SK-N-SH (cell line): ENCODE measurements at regions not wholly inside any gene's neighbourhood (a gene's known extent, or its start where the extent isn't known, plus 50 kb on each side); places are given as distances from the start of the nearest gene placed in this dataset.

Experiments
- CTCF ChIA-PET: fragments of 300-600, 350-600 bp; formaldehyde crosslinking; extraction: SDS; loops from one replicate; lab custom pipeline; 2021; lab: Yijun Ruan, JAX
- POLR2A ChIA-PET: fragments of 350-600 bp; sonication (Branson Sonifier 250); formaldehyde crosslinking; extraction: SDS; loops from one replicate; lab custom pipeline; 2020; ENCODE audit warnings: antibody characterized with exemption, inconsistent platforms; lab: Yijun Ruan, JAX
- DNase-seq: peaks from one replicate; pipeline ENCODE4 v3.0.0; 2012
- H2AFZ ChIP-seq: fragments of 200-600 bp; sonication (generic); 2 replicates; pipeline ENCODE4 v1.8.1; 2016; ENCODE audit warnings: antibody characterized with exemption, mild to moderate bottlenecking, low read depth
- H3F3A ChIP-seq: fragments of 200-600 bp; sonication (generic); replicated peaks from 2 replicates; pipeline ENCODE3; 2016; ENCODE audit warnings: antibody characterized with exemption, mild to moderate bottlenecking; ENCODE audit not compliant: insufficient read depth
- H3K27ac ChIP-seq, 2 experiments: fragments of 200-500 bp in 1 of 2; fragments of 200-600 bp in 1 of 2; sonication (Bioruptor generic) in 1 of 2; sonication (generic), shearing (Covaris generic) in 1 of 2; 2 replicates each; pipeline versions ENCODE4 v1.5.1 to v1.6.1; 2014 to 2016; ENCODE audit warnings: low read depth in 2 of 2, inconsistent platforms in 1 of 2, low read length in 1 of 2, mild to moderate bottlenecking in 1 of 2, mixed read lengths in 1 of 2
- H3K27me3 ChIP-seq: fragments of 200-600 bp; sonication (generic), shearing (Covaris generic); 2 replicates; pipeline ENCODE4 v1.6.1; 2016; ENCODE audit warnings: mixed run types; ENCODE audit not compliant: insufficient read depth
- H3K36me3 ChIP-seq, 2 experiments: fragments of 200-500 bp in 1 of 2; fragments of 200-600 bp in 1 of 2; sonication (Bioruptor generic) in 1 of 2; sonication (generic) in 1 of 2; replicated peaks in 1 of 2; 2 replicates each; pipeline versions ENCODE3 to v1.5.1; 2014 to 2016; ENCODE audit warnings: low read length in 1 of 2, mild to moderate bottlenecking in 1 of 2; ENCODE audit not compliant: insufficient read depth in 2 of 2, control insufficient read depth in 1 of 2
- H3K4me1 ChIP-seq, 2 experiments: fragments of 200-500 bp in 1 of 2; fragments of 200-600 bp in 1 of 2; sonication (Bioruptor generic) in 1 of 2; sonication (generic), shearing (Covaris generic) in 1 of 2; 2 replicates each; pipeline versions ENCODE4 v1.5.1 to v1.6.1; 2014 to 2016; ENCODE audit warnings: low read depth in 1 of 2, low read length in 1 of 2, mixed run types in 1 of 2; ENCODE audit not compliant: insufficient read depth in 2 of 2, control insufficient read depth in 1 of 2
- H3K4me2 ChIP-seq: fragments of 200-600 bp; sonication (generic), shearing (Covaris generic); 2 replicates; pipeline ENCODE4 v1.6.1; 2017; ENCODE audit warnings: mixed run types
- H3K4me3 ChIP-seq, 2 experiments: fragments of 200-500 bp in 1 of 2; fragments of 200-600 bp in 1 of 2; sonication (Bioruptor generic) in 1 of 2; sonication (generic), shearing (Covaris generic) in 1 of 2; 2 replicates each; pipeline versions ENCODE4 v1.5.1 to v1.8.1; 2014 to 2016; ENCODE audit warnings: low read depth in 2 of 2, inconsistent platforms in 1 of 2, low read length in 1 of 2, mild to moderate bottlenecking in 1 of 2, mixed read lengths in 1 of 2, moderate library complexity in 1 of 2
- H3K79me2 ChIP-seq: fragments of 200-600 bp; sonication (generic); 2 replicates; pipeline ENCODE4 v1.8.1; 2017; ENCODE audit warnings: mild to moderate bottlenecking; ENCODE audit not compliant: insufficient read depth
- H3K9ac ChIP-seq: fragments of 200-600 bp; sonication (generic); 2 replicates; pipeline ENCODE4 v1.6.1; 2017; ENCODE audit warnings: mixed run types
- H3K9me2 ChIP-seq: fragments of 200-600 bp; sonication (generic); 2 replicates; pipeline ENCODE4 v1.6.1; 2017; ENCODE audit warnings: mixed run types
- H3K9me3 ChIP-seq: fragments of 200-600 bp; sonication (generic); 2 replicates; pipeline ENCODE4 v1.6.1; 2017; ENCODE audit warnings: mixed run types, mild to moderate bottlenecking, moderate library complexity
- H4K20me1 ChIP-seq: fragments of 200-600 bp; sonication (generic); 2 replicates; pipeline ENCODE4 v1.6.1; 2017; ENCODE audit warnings: mild to moderate bottlenecking, mixed run types; ENCODE audit not compliant: insufficient read depth
- EP300 ChIP-seq, 2 experiments: IDR thresholded peaks; 2 replicates each; pipeline versions ENCODE4 v1.4.0 to v1.6.1; 2012; ENCODE audit warnings: borderline replicate concordance in 1 of 2, low read depth in 1 of 2, low read length in 1 of 2
- EZH2phosphoT487 ChIP-seq: fragments of 200-600 bp; sonication (generic); IDR thresholded peaks from 2 replicates; pipeline ENCODE4 v1.6.1; 2017; ENCODE audit warnings: low read depth, mixed run types, mild to moderate bottlenecking, antibody characterized with exemption, moderate library complexity, borderline replicate concordance
- FOSL2 ChIP-seq: IDR thresholded peaks from 2 replicates; pipeline ENCODE4 v1.4.0; 2012; ENCODE audit warnings: low read depth, mild to moderate bottlenecking, moderate library complexity, borderline replicate concordance
- FOXJ3 ChIP-seq: sonication (generic); formaldehyde crosslinking; IDR thresholded peaks from 2 replicates; pipeline ENCODE4 v1.5.1; 2020; ENCODE audit warnings: mild to moderate bottlenecking, missing genetic modification reagents
- FOXM1 ChIP-seq: IDR thresholded peaks from 2 replicates; pipeline ENCODE4 v1.4.0; 2012; ENCODE audit warnings: low read depth, mild to moderate bottlenecking
- GATA2 ChIP-seq: sonication (generic); formaldehyde crosslinking; IDR thresholded peaks from 2 replicates; pipeline ENCODE4 v1.5.0; 2020; ENCODE audit warnings: mild to moderate bottlenecking, missing genetic modification reagents
- JUND ChIP-seq: IDR thresholded peaks from 2 replicates; pipeline ENCODE4 v1.4.0; 2012
- MEF2A ChIP-seq: IDR thresholded peaks from 2 replicates; pipeline ENCODE4 v1.4.0; 2012; ENCODE audit warnings: low read depth, borderline replicate concordance
- MXI1 ChIP-seq: IDR thresholded peaks from 2 replicates; pipeline ENCODE4 v1.6.1; 2012; ENCODE audit warnings: mild to moderate bottlenecking, low read depth, low read length, improper control_type of control experiment
- NFIC ChIP-seq: IDR thresholded peaks from 2 replicates; pipeline ENCODE4 v1.4.0; 2012; ENCODE audit warnings: borderline replicate concordance
- RXRA ChIP-seq: IDR thresholded peaks from 2 replicates; pipeline ENCODE4 v1.4.0; 2012; ENCODE audit warnings: low read depth, mild to moderate bottlenecking, borderline replicate concordance
- SIN3A ChIP-seq: IDR thresholded peaks from 2 replicates; pipeline ENCODE4 v1.6.1; 2012; ENCODE audit warnings: low read depth, mild to moderate bottlenecking, low read length, moderate library complexity, borderline replicate concordance
- TAF1 ChIP-seq: IDR thresholded peaks from 2 replicates; pipeline ENCODE4 v1.6.1; 2012; ENCODE audit warnings: low read depth, mild to moderate bottlenecking, low read length, moderate library complexity, borderline replicate concordance
- TCF12 ChIP-seq: IDR thresholded peaks from 2 replicates; pipeline ENCODE4 v1.4.0; 2012
- YY1 ChIP-seq: IDR thresholded peaks from 2 replicates; pipeline ENCODE4 v1.4.0; 2012; ENCODE audit warnings: low read depth, mild to moderate bottlenecking
- WGBS: methylation state at CpG from one replicate; pipeline ENCODE4 v1.1.6; 2017; ENCODE audit warnings: low lambda C conversion rate; 5-methylcytosine and 5-hydroxymethylcytosine counted together
- TF ChIP-seq, protein P1 (sequence below): IDR thresholded peaks from 2 replicates; pipeline ENCODE4 v1.4.0; 2012; ENCODE audit warnings: low read depth
- TF ChIP-seq, protein P2 (sequence below): IDR thresholded peaks from 2 replicates; pipeline ENCODE4 v1.4.0; 2012; ENCODE audit warnings: low read depth, borderline replicate concordance
- TF ChIP-seq, protein P3 (sequence below): fragments of 150-350 bp; IDR thresholded peaks from 2 replicates; pipeline ENCODE4 v1.6.1; 2016; ENCODE audit warnings: mild to moderate bottlenecking, low read depth, low read length
- TF ChIP-seq, protein P4 (sequence below): IDR thresholded peaks from 2 replicates; pipeline ENCODE4 v1.4.0; 2012; ENCODE audit warnings: low read depth, borderline replicate concordance

DNA sequence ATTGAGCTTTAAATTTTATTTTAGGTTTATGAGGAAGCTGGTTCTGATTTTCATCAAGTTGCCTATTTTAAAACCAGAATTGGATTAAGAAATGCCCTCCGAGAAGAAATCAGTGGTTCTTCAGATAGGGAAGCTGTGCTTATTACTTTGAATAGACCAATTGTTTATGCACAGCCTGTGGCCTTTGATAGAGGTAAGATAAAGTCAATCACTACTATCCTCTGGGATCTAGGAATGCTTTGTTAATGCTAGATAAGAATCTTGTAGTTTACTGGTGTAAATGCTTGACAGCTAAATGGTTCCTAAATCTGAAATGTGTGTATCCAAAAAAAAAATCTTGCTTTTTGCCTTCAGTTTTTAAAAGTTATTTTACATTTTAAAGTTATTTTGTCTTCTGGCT is 73.0 kb upstream of the ADAD1 start:
- H2AFZ ChIP-seq: no peak overlapping the region
- H3K4me2 ChIP-seq: no peak overlapping the region
- no peaks in the 10 kb centered on the region for H4K20me1 ChIP-seq
- peaks cover 0 to 5% of the 10 kb centered on the region in 2 experiments; a peak in 1 of 4 replicates for H3K4me1 ChIP-seq
- POLR2A ChIA-PET: no interaction called here
- TF ChIP-seq, protein P1, sequence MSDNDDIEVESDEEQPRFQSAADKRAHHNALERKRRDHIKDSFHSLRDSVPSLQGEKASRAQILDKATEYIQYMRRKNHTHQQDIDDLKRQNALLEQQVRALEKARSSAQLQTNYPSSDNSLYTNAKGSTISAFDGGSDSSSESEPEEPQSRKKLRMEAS: no peak
- TF ChIP-seq MEF2A: no peak
- no peak for TF ChIP-seq YY1
- no peak for TF ChIP-seq NFIC
- no peak for TF ChIP-seq EZH2phosphoT487
- TF ChIP-seq, protein P2, sequence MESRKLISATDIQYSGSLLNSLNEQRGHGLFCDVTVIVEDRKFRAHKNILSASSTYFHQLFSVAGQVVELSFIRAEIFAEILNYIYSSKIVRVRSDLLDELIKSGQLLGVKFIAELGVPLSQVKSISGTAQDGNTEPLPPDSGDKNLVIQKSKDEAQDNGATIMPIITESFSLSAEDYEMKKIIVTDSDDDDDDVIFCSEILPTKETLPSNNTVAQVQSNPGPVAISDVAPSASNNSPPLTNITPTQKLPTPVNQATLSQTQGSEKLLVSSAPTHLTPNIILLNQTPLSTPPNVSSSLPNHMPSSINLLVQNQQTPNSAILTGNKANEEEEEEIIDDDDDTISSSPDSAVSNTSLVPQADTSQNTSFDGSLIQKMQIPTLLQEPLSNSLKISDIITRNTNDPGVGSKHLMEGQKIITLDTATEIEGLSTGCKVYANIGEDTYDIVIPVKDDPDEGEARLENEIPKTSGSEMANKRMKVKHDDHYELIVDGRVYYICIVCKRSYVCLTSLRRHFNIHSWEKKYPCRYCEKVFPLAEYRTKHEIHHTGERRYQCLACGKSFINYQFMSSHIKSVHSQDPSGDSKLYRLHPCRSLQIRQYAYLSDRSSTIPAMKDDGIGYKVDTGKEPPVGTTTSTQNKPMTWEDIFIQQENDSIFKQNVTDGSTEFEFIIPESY: no peak
- peak; percentile 55 for TF ChIP-seq GATA2 (CRISPR knock-in tag)
- no peak; a peak in 1 of 4 replicates for TF ChIP-seq EP300 (IDR thresholded peaks at IDR 0.05; ENCODE audit: borderline replicate concordance in 1 of 2, low read depth in 1 of 2, low read length in 1 of 2)
- TF ChIP-seq RXRA: no peak
- TF ChIP-seq SIN3A: no peak
- TF ChIP-seq JUND: 0 out of 2 replicates have a peak, but pooled peaks have one; percentile 28
- no peak for TF ChIP-seq FOXJ3 (CRISPR knock-in tag)
- TF ChIP-seq MXI1: no peak
- TF ChIP-seq, protein P3, sequence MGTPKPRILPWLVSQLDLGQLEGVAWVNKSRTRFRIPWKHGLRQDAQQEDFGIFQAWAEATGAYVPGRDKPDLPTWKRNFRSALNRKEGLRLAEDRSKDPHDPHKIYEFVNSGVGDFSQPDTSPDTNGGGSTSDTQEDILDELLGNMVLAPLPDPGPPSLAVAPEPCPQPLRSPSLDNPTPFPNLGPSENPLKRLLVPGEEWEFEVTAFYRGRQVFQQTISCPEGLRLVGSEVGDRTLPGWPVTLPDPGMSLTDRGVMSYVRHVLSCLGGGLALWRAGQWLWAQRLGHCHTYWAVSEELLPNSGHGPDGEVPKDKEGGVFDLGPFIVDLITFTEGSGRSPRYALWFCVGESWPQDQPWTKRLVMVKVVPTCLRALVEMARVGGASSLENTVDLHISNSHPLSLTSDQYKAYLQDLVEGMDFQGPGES: no peak
- TF ChIP-seq, protein P4, sequence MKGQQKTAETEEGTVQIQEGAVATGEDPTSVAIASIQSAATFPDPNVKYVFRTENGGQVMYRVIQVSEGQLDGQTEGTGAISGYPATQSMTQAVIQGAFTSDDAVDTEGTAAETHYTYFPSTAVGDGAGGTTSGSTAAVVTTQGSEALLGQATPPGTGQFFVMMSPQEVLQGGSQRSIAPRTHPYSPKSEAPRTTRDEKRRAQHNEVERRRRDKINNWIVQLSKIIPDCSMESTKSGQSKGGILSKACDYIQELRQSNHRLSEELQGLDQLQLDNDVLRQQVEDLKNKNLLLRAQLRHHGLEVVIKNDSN: no peak
- no peak for TF ChIP-seq TAF1
- 0 out of 2 replicates have a peak, but pooled peaks have one; percentile 14 for TF ChIP-seq TCF12
- TF ChIP-seq FOSL2: no peak
- no peak for TF ChIP-seq FOXM1
- TF ChIP-seq, all 33 proteins: peak for 3
- no peaks in the 10 kb centered on the region for H3K9me2 ChIP-seq
- CTCF ChIA-PET: interaction anchor here (0.5 kb wide), 1 partner anchor 88 kb away, joined by 3 read pairs; no protein-coding TSS in a partner anchor
- H3K27me3 ChIP-seq: no peaks in the 10 kb centered on the region
- no peaks in the 10 kb centered on the region for H3F3A ChIP-seq
- WGBS: 76% methylated on average over 1 of the region's 1 CpG
- DNase-seq: no peak
- H3K79me2 ChIP-seq: no peaks in the 10 kb centered on the region
- no peak overlapping the region for H3K9ac ChIP-seq
- H3K27ac ChIP-seq: no peak overlapping the region; a peak in 2 of 4 replicates
- no peak overlapping the region for H3K4me3 ChIP-seq
- H3K9me3 ChIP-seq: no peaks in the 10 kb centered on the region
- H3K36me3 ChIP-seq: peaks cover 39 to 42% of the 10 kb centered on the region in 2 experiments
